ENCODE measurements at regions not wholly inside any gene's neighbourhood (a gene's known extent, or its start where the extent isn't known, plus 50 kb on each side); places are given as distances from the start of the nearest gene placed in this dataset.

- Histone ChIP-seq H3K4me3 (no peak overlapping the region), H3K4me1 (no peaks in the 10 kb centered on the region), H3K27ac (no peak overlapping the region), H3K27me3 (no peaks in the 10 kb centered on the region), H3K36me3 (no peaks in the 10 kb centered on the region), H3K9me3 (no peaks in the 10 kb centered on the region)
- TF ChIP-seq, protein P1, sequence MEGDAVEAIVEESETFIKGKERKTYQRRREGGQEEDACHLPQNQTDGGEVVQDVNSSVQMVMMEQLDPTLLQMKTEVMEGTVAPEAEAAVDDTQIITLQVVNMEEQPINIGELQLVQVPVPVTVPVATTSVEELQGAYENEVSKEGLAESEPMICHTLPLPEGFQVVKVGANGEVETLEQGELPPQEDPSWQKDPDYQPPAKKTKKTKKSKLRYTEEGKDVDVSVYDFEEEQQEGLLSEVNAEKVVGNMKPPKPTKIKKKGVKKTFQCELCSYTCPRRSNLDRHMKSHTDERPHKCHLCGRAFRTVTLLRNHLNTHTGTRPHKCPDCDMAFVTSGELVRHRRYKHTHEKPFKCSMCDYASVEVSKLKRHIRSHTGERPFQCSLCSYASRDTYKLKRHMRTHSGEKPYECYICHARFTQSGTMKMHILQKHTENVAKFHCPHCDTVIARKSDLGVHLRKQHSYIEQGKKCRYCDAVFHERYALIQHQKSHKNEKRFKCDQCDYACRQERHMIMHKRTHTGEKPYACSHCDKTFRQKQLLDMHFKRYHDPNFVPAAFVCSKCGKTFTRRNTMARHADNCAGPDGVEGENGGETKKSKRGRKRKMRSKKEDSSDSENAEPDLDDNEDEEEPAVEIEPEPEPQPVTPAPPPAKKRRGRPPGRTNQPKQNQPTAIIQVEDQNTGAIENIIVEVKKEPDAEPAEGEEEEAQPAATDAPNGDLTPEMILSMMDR (IDR thresholded peaks at IDR 0.05): no peak
- DNase-seq (ENCODE audit: low spot score in 2 of 2): no peak
- intact Hi-C loops (cut with DNase I): no loop called here
Measured at GRCh38 chr2:108189316-108189715, 50.5 kb upstream of the SULT1C3 start.

All from ascending aorta (tissue), 2 donors.